B cell (primary cell): ENCODE measurements at regions not wholly inside any gene's neighbourhood (a gene's known extent, or its start where the extent isn't known, plus 50 kb on each side); places are given as distances from the start of the nearest gene placed in this dataset.
A peak's percentile ranks its signal among the peaks of the same experiment; 100 is the strongest.

Experiments
- ATAC-seq: fragments of 200-7000 bp; cut with Tn5 transposase; one replicate; pipeline ENCODE4 v1.10.0; 2021; ENCODE audit warnings: low read depth, mild to moderate bottlenecking, moderate number of reproducible peaks, moderate library complexity
- CTCF ChIA-PET: fragments of 350-600 bp; sonication (Branson Sonifier 250); formaldehyde crosslinking; loops from one replicate; lab custom pipeline; 2021; ENCODE audit warnings: antibody characterized with exemption, inconsistent platforms; lab: Charles Lee
- POLR2A ChIA-PET: fragments of 350-600 bp; sonication (Branson Sonifier 250); formaldehyde crosslinking; loops from one replicate; lab custom pipeline; 2021; ENCODE audit warnings: antibody characterized with exemption; lab: Charles Lee
- DNase-seq: peaks from one replicate; pipeline ENCODE4 v3.0.0; 2013
- H2AFZ ChIP-seq: 2 replicates; pipeline ENCODE4 v1.6.1; 2012; ENCODE audit warnings: mild to moderate bottlenecking, low read depth, low read length; ENCODE audit not compliant: insufficient read depth, poor library complexity, severe bottlenecking
- H3K27ac ChIP-seq, 2 donors: 1 replicate in 1 of 2; 2 replicates in 1 of 2; pipeline ENCODE4 v1.5.1; 2012 to 2013; ENCODE audit warnings: low read length in 2 of 2, mild to moderate bottlenecking in 2 of 2, moderate library complexity in 1 of 2
- H3K27me3 ChIP-seq, 4 experiments: fragments of 200-600 bp in 1 of 4; sonication (generic) in 1 of 4; replicated peaks in 1 of 4; 1 replicate in 2 of 4; 2 replicates in 2 of 4; pipeline versions ENCODE4 v1.6.1 to v1.7.0; 2013 to 2016; ENCODE audit warnings: low read length in 3 of 4, mild to moderate bottlenecking in 2 of 4, mixed read lengths in 1 of 4, moderate library complexity in 1 of 4; ENCODE audit not compliant: insufficient read depth in 4 of 4, control insufficient read depth in 3 of 4; ENCODE audit errors: control extremely low read depth in 1 of 4
- H3K36me3 ChIP-seq, 2 experiments: replicated peaks in 1 of 2; 1 replicate in 1 of 2; 2 replicates in 1 of 2; pipeline versions ENCODE4 v1.6.1 to v1.7.1; 2013; ENCODE audit warnings: low read length in 1 of 2; ENCODE audit not compliant: insufficient read depth in 2 of 2, control insufficient read depth in 1 of 2; ENCODE audit errors: control extremely low read depth in 1 of 2, extremely low read depth in 1 of 2
- H3K4me1 ChIP-seq, 2 donors: fragments of 200-600 bp in 1 of 2; sonication (generic) in 1 of 2; 1 replicate in 1 of 2; 2 replicates in 1 of 2; pipeline versions ENCODE4 v1.5.1 to v1.6.1; 2013 to 2017; ENCODE audit warnings: low read length in 2 of 2; ENCODE audit not compliant: control insufficient read depth in 2 of 2, insufficient read depth in 2 of 2
- H3K4me2 ChIP-seq: replicated peaks from 2 replicates; pipeline ENCODE3; 2012; ENCODE audit warnings: mild to moderate bottlenecking, low read depth, low read length; ENCODE audit not compliant: poor library complexity, severe bottlenecking
- H3K4me3 ChIP-seq, 5 experiments: fragments of 200-600 bp in 1 of 5; sonication (generic) in 1 of 5; 1 replicate in 3 of 5; 2 replicates in 2 of 5; pipeline versions ENCODE4 v1.5.1 to v1.7.0; 2011 to 2016; ENCODE audit warnings: low read length in 4 of 5, mild to moderate bottlenecking in 4 of 5, low read depth in 2 of 5, control low read depth in 1 of 5, moderate library complexity in 1 of 5; ENCODE audit not compliant: insufficient read depth in 1 of 5; ENCODE audit errors: control extremely low read depth in 1 of 5, extremely low read depth in 1 of 5
- H3K79me2 ChIP-seq: fragments of 200-600 bp; sonication (generic); one replicate; pipeline ENCODE4 v1.6.0; 2016; ENCODE audit warnings: low read length; ENCODE audit not compliant: control insufficient read depth, insufficient read depth
- H3K9ac ChIP-seq: fragments of 200-600 bp; sonication (generic); 2 replicates; pipeline ENCODE4 v1.6.1; 2017; ENCODE audit warnings: mild to moderate bottlenecking, low read length, moderate library complexity
- H3K9me3 ChIP-seq, 3 donors: one replicate each; pipeline versions ENCODE4 v1.6.1 to v1.7.1; 2013; ENCODE audit warnings: low read length in 2 of 3; ENCODE audit not compliant: control insufficient read depth in 2 of 3, insufficient read depth in 1 of 3; ENCODE audit errors: control extremely low read depth in 1 of 3
- H4K20me1 ChIP-seq: 2 replicates; pipeline ENCODE4 v1.6.0; 2012; ENCODE audit warnings: mild to moderate bottlenecking, low read length; ENCODE audit not compliant: insufficient read depth, control insufficient read depth, poor library complexity, severe bottlenecking
- H3K27ac Mint-ChIP-seq: one replicate; pipeline ENCODE4 v1.8.0; 2021; ENCODE audit warnings: mixed read lengths
- H3K27me3 Mint-ChIP-seq: one replicate; pipeline ENCODE4 v1.8.0; 2021; ENCODE audit warnings: mixed read lengths
- H3K4me1 Mint-ChIP-seq: one replicate; pipeline ENCODE4 v1.8.0; 2021; ENCODE audit warnings: mixed read lengths
- H3K4me3 Mint-ChIP-seq: one replicate; pipeline ENCODE4 v1.8.0; 2021; ENCODE audit warnings: mixed read lengths
- H3K9me3 Mint-ChIP-seq: one replicate; pipeline ENCODE4 v1.8.0; 2022; ENCODE audit warnings: mixed read lengths; ENCODE audit not compliant: insufficient read depth
- EZH2 ChIP-seq: IDR thresholded peaks from 2 replicates; pipeline ENCODE4 v1.6.1; 2012; ENCODE audit warnings: borderline replicate concordance, low read depth, mild to moderate bottlenecking, moderate library complexity, low read length; ENCODE audit not compliant: insufficient read depth, poor library complexity, severe bottlenecking
- WGBS: methylation state at CpG from one replicate; pipeline ENCODE4 v1.1.5; 2013; ENCODE audit warnings: missing lambda C conversion rate; ENCODE audit not compliant: insufficient coverage; 5-methylcytosine and 5-hydroxymethylcytosine counted together
- intact Hi-C: fragments of 100-400 bp; cut with micrococcal nuclease; formaldehyde crosslinking; loops from one replicate; pipeline ENCODE4 v1.10.0; 2022
- TF ChIP-seq, protein P1 (sequence below): fragments of 200-600 bp; IDR thresholded peaks from one replicate; pipeline ENCODE4 v1.8.0; 2022; ENCODE audit warnings: antibody characterized with exemption, mild to moderate bottlenecking

GRCh38 chr1:30451532-30452125, 271.8 kb downstream of the MATN1 start:
- H3K27me3 ChIP-seq, result no peaks in the 10 kb centered on the region
- H3K27ac Mint-ChIP-seq, result no peak overlapping the region
- POLR2A ChIA-PET, result no interaction called here
- no peak overlapping the region for H3K4me3 ChIP-seq
- H3K4me1 Mint-ChIP-seq, result no peaks in the 10 kb centered on the region
- no peaks in the 10 kb centered on the region for H3K36me3 ChIP-seq
- intact Hi-C loops, result no loop called here
- 92% methylated on average over 11 of the region's 14 CpGs for WGBS
- DNase-seq, result no peak
- H3K4me2 ChIP-seq, result no peak overlapping the region
- H3K27ac ChIP-seq, result no peak overlapping the region
- CTCF ChIA-PET, result no interaction called here
- no peak overlapping the region for H3K4me3 Mint-ChIP-seq
- H3K9ac ChIP-seq, result no peak overlapping the region
- ATAC-seq, result no peak
- no peaks in the 10 kb centered on the region for H4K20me1 ChIP-seq
- H3K79me2 ChIP-seq, result no peaks in the 10 kb centered on the region
- H3K9me3 ChIP-seq, result peaks cover 0 to 9% (median 0%) of the 10 kb centered on the region in 3 donors
- H3K9me3 Mint-ChIP-seq, result no peaks in the 10 kb centered on the region
- peaks cover 11% of the 10 kb centered on the region for H3K27me3 Mint-ChIP-seq
- no peak for TF ChIP-seq EZH2
- TF ChIP-seq, protein P1, sequence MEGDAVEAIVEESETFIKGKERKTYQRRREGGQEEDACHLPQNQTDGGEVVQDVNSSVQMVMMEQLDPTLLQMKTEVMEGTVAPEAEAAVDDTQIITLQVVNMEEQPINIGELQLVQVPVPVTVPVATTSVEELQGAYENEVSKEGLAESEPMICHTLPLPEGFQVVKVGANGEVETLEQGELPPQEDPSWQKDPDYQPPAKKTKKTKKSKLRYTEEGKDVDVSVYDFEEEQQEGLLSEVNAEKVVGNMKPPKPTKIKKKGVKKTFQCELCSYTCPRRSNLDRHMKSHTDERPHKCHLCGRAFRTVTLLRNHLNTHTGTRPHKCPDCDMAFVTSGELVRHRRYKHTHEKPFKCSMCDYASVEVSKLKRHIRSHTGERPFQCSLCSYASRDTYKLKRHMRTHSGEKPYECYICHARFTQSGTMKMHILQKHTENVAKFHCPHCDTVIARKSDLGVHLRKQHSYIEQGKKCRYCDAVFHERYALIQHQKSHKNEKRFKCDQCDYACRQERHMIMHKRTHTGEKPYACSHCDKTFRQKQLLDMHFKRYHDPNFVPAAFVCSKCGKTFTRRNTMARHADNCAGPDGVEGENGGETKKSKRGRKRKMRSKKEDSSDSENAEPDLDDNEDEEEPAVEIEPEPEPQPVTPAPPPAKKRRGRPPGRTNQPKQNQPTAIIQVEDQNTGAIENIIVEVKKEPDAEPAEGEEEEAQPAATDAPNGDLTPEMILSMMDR, result no peak
- no peaks in the 10 kb centered on the region for H3K4me1 ChIP-seq
- no peak overlapping the region for H2AFZ ChIP-seq

DNA sequence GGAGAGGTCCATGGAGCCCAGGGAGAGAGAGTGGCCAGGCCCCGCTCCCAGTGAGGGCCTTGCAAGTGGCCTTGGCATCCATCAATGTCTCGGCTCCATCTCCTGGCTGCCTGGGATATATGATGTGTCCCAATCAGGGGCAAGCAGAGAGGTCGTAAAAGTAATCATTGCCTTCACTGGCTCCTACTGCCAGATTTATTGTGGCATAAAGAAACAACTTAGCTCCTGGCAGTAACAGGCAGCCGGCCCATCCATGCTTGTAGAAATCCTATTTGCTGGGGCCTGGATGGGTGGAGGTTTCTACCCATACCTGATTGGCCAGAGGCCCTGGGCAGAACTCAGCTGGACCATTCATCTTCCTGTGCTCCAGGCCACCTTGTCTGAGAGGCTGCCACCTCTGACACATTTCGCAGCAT, 272.6 kb downstream of the MATN1 start:
- Histone ChIP-seq H3K36me3 (no peaks in the 10 kb centered on the region), H3K27ac (no peak overlapping the region), H2AFZ (no peak overlapping the region), H3K9me3 (peaks cover 0 to 9% (median 0%) of the 10 kb centered on the region in 3 donors), H3K4me3 (no peak overlapping the region), H3K27me3 (no peaks in the 10 kb centered on the region), H3K4me2 (no peak overlapping the region), H4K20me1 (no peaks in the 10 kb centered on the region), H3K9ac (no peak overlapping the region), H3K4me1 (no peaks in the 10 kb centered on the region), H3K79me2 (no peaks in the 10 kb centered on the region)
- POLR2A ChIA-PET, result no interaction called here
- DNase-seq (peak; percentile 0), ATAC-seq (no peak)
- intact Hi-C loops, result no loop called here
- TF ChIP-seq EZH2, result no peak
- TF ChIP-seq, protein P1, result no peak
- Mint-ChIP-seq H3K4me3 (no peak overlapping the region), H3K27me3 (peaks cover 11% of the 10 kb centered on the region), H3K9me3 (no peaks in the 10 kb centered on the region), H3K4me1 (no peaks in the 10 kb centered on the region), H3K27ac (no peak overlapping the region)
- WGBS, result 74% methylated on average over 5 of the region's 5 CpGs
- CTCF ChIA-PET, result no interaction called here
